ENCODE measurements at regions not wholly inside any gene's neighbourhood (a gene's known extent, or its start where the extent isn't known, plus 50 kb on each side); places are given as distances from the start of the nearest gene placed in this dataset.
"Not testable (repeated sequence)": the region's sequence is repeated elsewhere in the genome, so short reads cannot be mapped to it uniquely, and the experiment has no call there.

DNA sequence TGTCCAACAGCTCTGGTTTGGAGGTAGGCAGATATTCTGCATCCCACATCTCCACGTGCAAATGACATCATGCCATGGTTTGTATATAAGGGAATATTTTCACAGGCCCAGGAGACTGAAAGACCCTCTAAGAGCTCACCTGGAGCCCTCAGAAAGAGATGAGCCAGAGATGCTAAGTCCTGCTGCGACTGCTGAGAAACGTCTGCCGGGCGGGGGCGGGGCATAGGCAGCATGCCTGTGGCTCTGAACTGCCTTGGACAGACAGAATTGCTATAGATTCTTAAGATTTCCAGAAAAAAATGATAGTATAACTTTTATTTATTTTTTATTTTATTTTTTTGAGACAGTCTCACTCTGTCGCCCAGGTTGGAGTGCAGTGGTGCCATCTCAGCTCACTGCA lies 64.2 kb upstream of the METTL9 start:
- not testable (repeated sequence) for DNase-seq (ENCODE audit: low spot score)

GRCh38 chr16:21536740-21537139 lies 62.6 kb upstream of the METTL9 start:
- DNase-seq (ENCODE audit: low spot score) = not testable (repeated sequence)

DNA sequence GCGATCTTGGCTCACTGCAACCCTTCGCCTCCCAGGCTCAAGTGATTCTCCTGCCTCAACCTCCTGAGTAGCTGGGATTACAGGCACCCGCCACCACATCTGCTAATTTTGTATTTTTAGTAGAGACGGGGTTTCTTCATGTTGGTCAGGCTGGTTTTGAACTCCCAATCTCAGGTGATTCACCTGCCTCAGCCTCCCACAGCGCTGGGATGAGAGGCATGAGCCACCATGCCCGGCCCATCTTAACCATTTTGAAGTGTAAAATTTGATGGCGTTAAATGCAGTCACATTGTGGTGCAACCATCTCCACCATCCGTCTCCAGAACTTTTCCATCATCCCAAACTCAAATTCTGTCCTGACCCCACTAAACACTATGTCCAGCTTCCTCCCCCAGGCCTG lies 61.8 kb upstream of the METTL9 start:
- not testable (repeated sequence) for DNase-seq (ENCODE audit: low spot score)

DNA sequence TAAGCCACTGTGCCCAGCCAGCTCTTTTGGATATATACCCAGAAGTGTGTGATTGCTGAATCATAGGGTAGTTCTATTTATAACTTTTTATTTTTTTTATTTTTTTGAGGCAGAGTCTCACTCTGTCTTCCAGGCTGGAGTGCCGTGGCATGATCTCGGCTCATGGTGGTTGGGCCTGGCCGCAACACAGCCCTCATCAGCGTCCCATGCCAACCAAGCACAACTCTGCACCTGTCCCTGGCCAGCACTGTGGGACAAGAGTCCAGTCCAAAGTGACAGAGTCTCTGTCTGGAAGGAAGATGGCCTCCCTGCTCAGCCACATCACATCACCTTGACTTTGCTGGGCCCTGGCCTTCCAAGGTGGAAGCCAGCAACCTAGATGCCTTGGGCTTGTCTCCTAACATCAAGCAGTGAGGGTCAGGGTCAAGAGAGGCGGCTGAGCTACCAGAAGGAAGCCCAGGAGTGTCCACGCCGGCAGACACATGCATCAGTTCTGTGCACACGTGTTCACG lies 60.2 kb upstream of the METTL9 start:
- not testable (repeated sequence) for DNase-seq (ENCODE audit: low spot score)

DNA sequence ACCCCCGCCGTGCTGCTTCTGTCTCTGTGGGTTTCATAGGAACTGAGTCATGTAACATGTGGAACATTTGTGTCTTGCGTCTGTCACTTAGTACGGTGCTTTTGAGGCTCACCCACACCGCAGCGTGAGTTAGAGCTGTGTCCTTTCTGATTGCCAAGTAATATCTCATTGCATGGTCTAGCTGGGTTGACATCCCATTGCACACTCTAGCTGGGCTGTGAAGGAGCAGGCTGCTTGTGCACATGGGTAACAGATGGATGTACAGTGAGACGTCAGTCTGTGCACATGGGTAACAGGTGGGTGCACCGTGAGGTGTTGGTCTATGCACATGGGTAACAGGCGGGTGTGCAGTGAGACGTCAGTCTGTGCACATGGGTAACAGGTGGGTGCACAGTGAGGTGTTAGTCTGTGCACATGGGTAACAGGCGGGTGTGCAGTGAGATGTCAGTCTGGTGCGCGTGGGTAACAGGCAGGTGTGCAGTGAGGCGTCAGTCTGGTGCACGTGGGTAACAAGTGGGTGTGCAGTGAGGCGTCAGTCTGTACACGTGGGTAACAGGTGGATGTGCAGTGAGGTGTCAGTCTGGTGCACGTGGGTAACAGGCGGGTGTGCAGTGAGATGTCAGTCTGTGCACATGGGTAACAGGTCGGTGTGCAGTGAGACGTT lies 58.5 kb upstream of the METTL9 start:
- DNase-seq (ENCODE audit: low spot score) = not testable (repeated sequence)

DNA sequence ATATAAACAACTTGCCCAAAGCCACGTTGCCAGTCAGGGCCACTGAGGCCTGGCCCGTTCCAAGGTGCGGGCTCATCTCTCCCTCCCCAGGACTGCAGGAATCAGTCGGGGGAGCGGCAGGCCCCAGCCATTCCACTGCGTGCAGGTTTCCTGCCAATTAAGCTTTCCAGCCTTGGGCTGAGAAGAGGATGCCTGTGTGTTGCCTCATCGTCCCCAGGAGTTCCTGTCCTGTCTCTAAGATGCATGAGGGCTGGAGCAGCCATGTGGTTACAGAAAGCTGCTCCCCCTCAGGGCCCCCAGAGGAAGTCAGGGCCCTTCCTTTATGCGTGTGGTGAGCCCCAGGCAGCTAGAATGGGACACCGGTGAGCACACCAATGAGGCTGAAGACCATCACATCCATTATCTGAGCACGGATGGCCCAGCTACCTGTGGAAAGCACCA lies 57.7 kb upstream of the METTL9 start:
- not testable (repeated sequence) for DNase-seq (ENCODE audit: low spot score)

DNA sequence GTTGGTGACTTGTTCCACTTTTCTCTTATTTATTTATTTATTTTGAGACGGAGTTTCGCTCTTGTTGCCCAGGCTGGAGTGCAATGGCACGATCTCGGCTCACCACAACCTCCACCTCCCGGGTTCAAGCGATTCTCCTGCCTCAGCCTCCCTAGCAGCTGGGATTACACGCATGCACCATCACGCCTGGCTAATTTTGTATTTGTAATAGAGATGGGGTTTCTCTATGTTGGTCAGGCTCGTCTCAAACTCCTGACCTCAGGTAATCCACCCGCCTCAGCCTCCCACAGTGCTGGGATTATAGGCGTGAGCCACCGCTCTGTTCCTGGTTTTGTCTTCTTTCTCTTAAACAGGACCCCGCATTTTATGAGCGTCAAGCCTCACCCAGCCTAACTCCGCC lies 57.3 kb upstream of the METTL9 start:
- not testable (repeated sequence) for DNase-seq (ENCODE audit: low spot score)

DNA sequence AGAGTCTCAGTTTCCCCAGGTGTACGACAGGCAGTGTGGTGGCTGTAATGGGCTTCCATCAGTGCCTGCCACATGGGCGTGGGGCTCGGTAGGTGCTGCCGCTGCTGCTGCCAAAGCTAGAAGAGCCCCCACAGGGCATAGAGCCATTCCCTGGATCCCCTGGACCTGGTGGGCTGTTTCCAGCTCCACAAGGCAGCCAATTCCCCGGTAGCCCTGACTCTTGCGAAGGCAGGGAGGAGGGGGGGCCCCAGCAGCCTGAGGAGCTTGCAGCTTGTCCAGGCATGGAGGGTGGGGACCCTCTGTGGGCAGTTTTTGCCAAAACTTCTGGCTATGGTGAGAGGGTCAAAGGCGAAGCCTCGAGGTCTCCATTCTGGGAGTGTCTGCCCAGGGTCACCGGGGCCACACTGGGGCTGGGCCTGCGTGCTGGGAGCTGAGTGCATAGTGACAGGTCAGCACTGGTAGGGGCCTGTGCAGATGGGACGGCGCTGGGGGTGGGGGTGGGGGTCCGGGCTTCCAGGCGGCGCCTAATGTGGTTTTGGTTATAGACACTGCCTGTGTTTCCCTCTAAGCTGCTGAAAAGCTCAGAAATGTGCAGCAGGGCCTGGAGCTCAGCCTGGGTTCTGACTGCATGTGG lies 56.8 kb upstream of the METTL9 start:
- not testable (repeated sequence) for DNase-seq (ENCODE audit: low spot score)

GRCh38 chr16:21543151-21543836 lies 56.1 kb upstream of the METTL9 start:
- DNase-seq (ENCODE audit: low spot score) = not testable (repeated sequence)

DNA sequence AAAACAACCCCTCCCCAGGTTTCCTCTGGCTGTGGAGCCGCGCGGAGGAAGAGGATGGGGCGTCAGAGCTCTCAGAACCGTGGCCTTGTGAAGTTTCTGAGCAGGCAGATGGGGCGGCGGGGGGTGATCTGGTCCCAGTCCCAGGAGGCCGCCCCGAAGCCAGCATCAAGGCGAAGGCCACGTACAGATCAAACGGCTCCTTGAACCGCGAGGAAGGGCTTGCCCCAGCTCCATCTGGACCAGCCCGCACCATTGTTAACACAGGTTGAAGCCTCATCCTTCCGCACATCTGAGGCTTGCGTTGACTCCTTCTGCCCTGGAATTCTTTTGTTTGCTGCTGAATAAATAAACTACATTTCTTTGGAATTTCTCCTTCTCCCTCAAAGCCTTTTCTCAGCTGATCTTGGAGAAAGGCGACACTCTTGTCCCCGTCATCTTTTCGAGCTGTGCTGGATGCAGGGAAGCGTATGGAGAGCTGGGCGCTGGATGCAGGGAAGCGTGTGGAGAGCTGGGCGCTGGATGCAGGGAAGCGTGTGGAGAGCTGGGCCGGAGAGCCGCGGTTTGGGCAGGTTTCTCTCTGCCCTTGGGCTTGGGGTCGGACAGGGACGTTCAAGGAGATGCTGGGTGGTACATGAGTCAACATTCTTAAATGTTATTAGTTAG lies 53.6 kb upstream of the METTL9 start:
- DNase-seq (ENCODE audit: low spot score) = not testable (repeated sequence)

GRCh38 chr16:21549396-21549795 lies 50.0 kb upstream of the METTL9 start:
- not testable (repeated sequence) for DNase-seq (ENCODE audit: low spot score)
